ENCODE measurements at regions not wholly inside any gene's neighbourhood (a gene's known extent, or its start where the extent isn't known, plus 50 kb on each side); places are given as distances from the start of the nearest gene placed in this dataset.

- no peak for DNase-seq (ENCODE audit: low read depth)
- no peak for TF ChIP-seq CTCF (conservative IDR thresholded peaks at IDR 0.05; ENCODE audit: low read depth, low read length)
- no peak overlapping the region for H3K4me3 ChIP-seq (ENCODE audit: low read depth, low read length)
These were observed 410.6 kb downstream of the GLRX3 start for GRCh38 chr10:130546841-130547240.

DNA sequence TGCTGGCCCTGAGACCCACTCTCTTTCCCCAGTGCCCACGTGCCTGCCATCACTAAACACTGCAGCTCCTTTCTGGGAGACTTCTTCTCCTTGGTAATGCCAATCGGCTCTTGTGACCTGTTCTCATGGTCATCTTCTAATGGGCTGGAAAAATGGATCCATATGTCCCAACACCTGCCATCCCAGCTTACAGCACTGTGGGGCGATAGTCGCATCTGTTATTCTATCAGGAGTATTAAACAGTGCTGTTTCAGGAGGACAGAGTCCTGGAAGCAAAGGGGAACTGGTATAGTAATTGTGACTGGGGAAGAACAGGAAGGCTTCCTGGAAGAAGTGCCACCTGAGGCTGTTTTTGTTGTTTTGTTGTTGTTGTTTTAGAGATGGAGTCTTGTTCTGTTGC, 411.2 kb downstream of the GLRX3 start:
- no peak for DNase-seq (ENCODE audit: low read depth)
- H3K4me3 ChIP-seq (ENCODE audit: low read depth, low read length): no peak overlapping the region
- no peak for TF ChIP-seq CTCF (conservative IDR thresholded peaks at IDR 0.05; ENCODE audit: low read depth, low read length)

DNA sequence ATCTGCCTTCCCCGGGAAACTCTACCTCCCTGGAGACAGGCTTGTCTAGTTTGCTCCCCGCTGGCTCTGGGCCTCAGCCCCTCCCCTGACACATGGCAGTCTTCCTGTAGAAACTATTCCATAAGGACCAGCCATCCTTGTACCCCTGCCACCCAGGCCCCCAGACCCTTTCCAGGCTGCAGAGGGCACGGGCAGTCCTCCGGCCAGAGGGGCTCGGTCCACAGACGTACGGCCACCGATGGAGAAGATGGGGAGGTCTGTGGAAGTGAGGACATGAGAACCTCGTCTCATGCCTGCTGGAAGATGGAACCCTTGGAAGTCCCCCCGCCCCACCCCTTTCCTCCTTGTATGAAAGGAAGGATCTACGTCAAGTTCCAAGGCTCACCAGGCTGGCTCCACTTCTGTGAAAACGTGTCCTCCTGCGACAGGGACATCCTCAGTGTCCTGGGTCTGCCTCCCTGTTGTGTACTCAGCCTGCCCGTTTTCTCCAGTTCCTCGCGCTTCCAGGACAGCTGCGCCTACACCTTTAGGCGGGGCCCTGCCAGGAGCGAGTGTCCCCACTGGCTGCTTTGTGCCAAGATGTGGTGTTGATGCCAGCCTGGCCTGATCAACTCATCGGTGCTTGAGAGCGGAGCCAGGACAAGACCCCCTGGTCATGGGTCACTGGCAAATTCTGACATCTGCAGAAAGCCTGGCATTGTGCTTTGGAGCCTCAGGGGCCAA, 414.9 kb downstream of the GLRX3 start:
- DNase-seq (ENCODE audit: low read depth): no peak
- no peak overlapping the region for H3K4me3 ChIP-seq (ENCODE audit: low read depth, low read length)
- TF ChIP-seq CTCF (conservative IDR thresholded peaks at IDR 0.05; ENCODE audit: low read depth, low read length): no peak

DNA sequence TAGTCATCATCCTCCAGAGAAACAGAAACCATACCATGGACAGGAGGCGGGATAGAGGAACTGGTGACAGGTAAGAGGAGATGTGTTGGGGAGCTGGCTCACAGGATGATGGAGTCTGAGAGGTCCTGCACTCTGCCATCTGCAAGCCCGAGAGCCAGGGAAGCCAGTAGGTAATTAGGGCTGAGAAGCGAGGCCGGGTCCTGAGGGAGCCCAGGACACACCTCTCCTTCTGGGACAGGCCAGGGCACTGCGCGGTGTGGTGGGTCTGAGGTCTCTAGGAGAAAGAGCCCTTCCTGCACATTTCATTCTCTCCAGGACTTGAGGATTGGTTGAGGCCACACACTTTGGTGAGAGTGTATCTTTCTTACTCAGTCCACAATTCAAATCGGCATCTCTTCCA, 415.5 kb downstream of the GLRX3 start:
- DNase-seq (ENCODE audit: low read depth): no peak
- no peak overlapping the region for H3K4me3 ChIP-seq (ENCODE audit: low read depth, low read length)
- TF ChIP-seq CTCF (conservative IDR thresholded peaks at IDR 0.05; ENCODE audit: low read depth, low read length): no peak

DNA sequence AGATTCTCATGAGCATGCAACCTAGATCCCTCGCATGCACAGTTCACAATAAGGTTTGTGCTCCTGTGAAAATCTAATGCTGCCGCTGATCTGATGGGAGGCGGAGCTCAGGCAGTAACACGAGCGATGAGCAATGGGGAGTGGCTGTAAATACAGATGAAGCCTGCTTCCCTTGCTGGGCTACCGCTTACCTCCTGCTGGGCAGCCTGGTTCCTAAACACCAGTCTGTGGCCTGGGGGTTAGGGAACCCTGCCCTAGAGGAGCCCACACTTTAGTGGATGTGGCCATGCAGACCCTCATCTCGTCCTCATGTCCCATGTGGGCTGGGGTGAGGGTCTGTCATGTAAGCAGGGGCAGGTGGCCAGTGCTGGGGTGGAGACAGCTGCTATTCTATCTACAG, 417.6 kb downstream of the GLRX3 start:
- DNase-seq (ENCODE audit: low read depth): no peak

GRCh38 chr10:130554701-130555410, 418.7 kb downstream of the GLRX3 start:
- no peak for TF ChIP-seq CTCF (conservative IDR thresholded peaks at IDR 0.05; ENCODE audit: low read depth, low read length)
- no peak for DNase-seq (ENCODE audit: low read depth)
- no peak overlapping the region for H3K4me3 ChIP-seq (ENCODE audit: low read depth, low read length)

More for the DNA sequence above, 417.6 kb downstream of the GLRX3 start:
- H3K4me3 ChIP-seq (ENCODE audit: low read depth, low read length): no peak overlapping the region
- TF ChIP-seq CTCF (conservative IDR thresholded peaks at IDR 0.05; ENCODE audit: low read depth, low read length): no peak

GRCh38 chr10:130555411-130555750, 419.2 kb downstream of the GLRX3 start:
- no peak overlapping the region for H3K4me3 ChIP-seq (ENCODE audit: low read depth, low read length)
- no peak for TF ChIP-seq CTCF (conservative IDR thresholded peaks at IDR 0.05; ENCODE audit: low read depth, low read length)

More at GRCh38 chr10:130555411-130555750, 419.2 kb downstream of the GLRX3 start:
- DNase-seq (ENCODE audit: low read depth): no peak

All from epithelial cell of proximal tubule (primary cell).